ENCODE measurements at regions not wholly inside any gene's neighbourhood (a gene's known extent, or its start where the extent isn't known, plus 50 kb on each side); places are given as distances from the start of the nearest gene placed in this dataset.
"Not testable (repeated sequence)": the region's sequence is repeated elsewhere in the genome, so short reads cannot be mapped to it uniquely, and the experiment has no call there.

- Histone ChIP-seq H3K4me3 (no peak overlapping the region), H3K4me1 (replicated peaks) (no peaks in the 10 kb centered on the region), H3K36me3 (no peaks in the 10 kb centered on the region), H3K27ac (no peak overlapping the region), H3K27me3 (replicated peaks; ENCODE audit: insufficient read depth) (no peaks in the 10 kb centered on the region), H3K9me3 (no peaks in the 10 kb centered on the region)
- DNase-seq (ENCODE audit: low spot score), result no peak
- intact Hi-C loops (cut with DNase I), result no loop called here
- 43% methylated on average over 10 of the region's 10 CpGs for WGBS
- no peak for TF ChIP-seq POLR2A (IDR thresholded peaks at IDR 0.05)
- no peak for TF ChIP-seq POLR2AphosphoS5 (IDR thresholded peaks at IDR 0.05)
- TF ChIP-seq, protein P1, sequence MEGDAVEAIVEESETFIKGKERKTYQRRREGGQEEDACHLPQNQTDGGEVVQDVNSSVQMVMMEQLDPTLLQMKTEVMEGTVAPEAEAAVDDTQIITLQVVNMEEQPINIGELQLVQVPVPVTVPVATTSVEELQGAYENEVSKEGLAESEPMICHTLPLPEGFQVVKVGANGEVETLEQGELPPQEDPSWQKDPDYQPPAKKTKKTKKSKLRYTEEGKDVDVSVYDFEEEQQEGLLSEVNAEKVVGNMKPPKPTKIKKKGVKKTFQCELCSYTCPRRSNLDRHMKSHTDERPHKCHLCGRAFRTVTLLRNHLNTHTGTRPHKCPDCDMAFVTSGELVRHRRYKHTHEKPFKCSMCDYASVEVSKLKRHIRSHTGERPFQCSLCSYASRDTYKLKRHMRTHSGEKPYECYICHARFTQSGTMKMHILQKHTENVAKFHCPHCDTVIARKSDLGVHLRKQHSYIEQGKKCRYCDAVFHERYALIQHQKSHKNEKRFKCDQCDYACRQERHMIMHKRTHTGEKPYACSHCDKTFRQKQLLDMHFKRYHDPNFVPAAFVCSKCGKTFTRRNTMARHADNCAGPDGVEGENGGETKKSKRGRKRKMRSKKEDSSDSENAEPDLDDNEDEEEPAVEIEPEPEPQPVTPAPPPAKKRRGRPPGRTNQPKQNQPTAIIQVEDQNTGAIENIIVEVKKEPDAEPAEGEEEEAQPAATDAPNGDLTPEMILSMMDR (IDR thresholded peaks at IDR 0.05), result no peak
Measured at GRCh38 chr3:159280386-159281191, 478.7 kb downstream of the MFSD1 start.

DNA sequence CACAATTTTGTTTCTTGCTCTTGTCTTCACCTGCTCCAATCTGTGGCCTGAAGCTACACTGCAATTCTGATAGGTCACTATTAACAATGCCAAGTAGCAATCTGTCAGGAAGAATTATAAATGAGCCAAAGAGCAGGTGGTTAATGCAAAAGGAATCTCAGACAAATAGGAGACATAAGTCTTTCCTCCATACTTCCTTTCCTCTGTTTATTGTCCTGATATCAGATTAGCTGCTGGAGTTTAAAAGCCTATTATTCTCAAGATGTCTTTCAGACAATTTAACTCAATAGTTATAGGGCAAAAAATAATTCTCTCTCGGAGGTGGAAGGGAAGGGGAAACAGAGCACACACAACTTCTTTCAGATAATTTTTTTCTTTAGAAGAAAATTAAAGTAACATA, 491.6 kb downstream of the MFSD1 start:
- no peak overlapping the region for H3K27ac ChIP-seq
- H3K36me3 ChIP-seq, result no peaks in the 10 kb centered on the region
- 27% methylated on average over 1 of the region's 1 CpG for WGBS
- intact Hi-C loops (cut with DNase I), result no loop called here
- no peaks in the 10 kb centered on the region for H3K9me3 ChIP-seq
- no peaks in the 10 kb centered on the region for H3K4me1 ChIP-seq (replicated peaks)
- no peak overlapping the region for H3K4me3 ChIP-seq
- H3K27me3 ChIP-seq (replicated peaks; ENCODE audit: insufficient read depth), result no peaks in the 10 kb centered on the region
- no peak for TF ChIP-seq POLR2AphosphoS5 (IDR thresholded peaks at IDR 0.05)
- TF ChIP-seq, protein P1 (IDR thresholded peaks at IDR 0.05), result no peak
- no peak for TF ChIP-seq POLR2A (IDR thresholded peaks at IDR 0.05)
- DNase-seq (ENCODE audit: low spot score), result no peak

GRCh38 chr3:159301961-159302360, 500.1 kb downstream of the MFSD1 start:
- no peaks in the 10 kb centered on the region for H3K4me1 ChIP-seq (replicated peaks)
- WGBS, result 33% methylated on average over 1 of the region's 1 CpG
- no peaks in the 10 kb centered on the region for H3K36me3 ChIP-seq
- TF ChIP-seq POLR2A (IDR thresholded peaks at IDR 0.05) (no peak), POLR2AphosphoS5 (IDR thresholded peaks at IDR 0.05) (no peak)
- TF ChIP-seq, protein P1 (IDR thresholded peaks at IDR 0.05), result no peak
- intact Hi-C loops (cut with DNase I), result no loop called here
- H3K9me3 ChIP-seq, result no peaks in the 10 kb centered on the region
- H3K27me3 ChIP-seq (replicated peaks; ENCODE audit: insufficient read depth), result no peaks in the 10 kb centered on the region
- H3K4me3 ChIP-seq, result no peak overlapping the region
- no peak overlapping the region for H3K27ac ChIP-seq
- DNase-seq (ENCODE audit: low spot score), result no peak

DNA sequence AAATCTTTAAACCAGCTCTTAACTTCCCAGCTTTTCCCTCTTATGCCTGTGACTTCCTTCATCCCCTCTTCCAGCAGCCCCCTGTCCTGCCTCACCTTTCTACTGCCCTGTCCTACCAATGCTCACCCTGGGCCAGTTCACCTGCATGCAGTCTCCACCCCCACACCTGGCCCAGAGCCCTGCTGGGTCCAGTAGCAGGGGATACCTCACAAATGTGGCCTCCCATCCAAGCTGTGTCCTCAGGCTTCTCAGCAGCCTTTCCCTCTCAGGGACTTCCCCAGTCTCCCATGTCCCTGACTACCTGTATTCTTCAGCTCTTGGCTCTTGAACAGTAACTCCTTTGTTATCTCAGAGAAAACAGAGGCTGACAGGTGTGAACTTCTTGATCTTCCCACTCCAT, 503.2 kb downstream of the MFSD1 start:
- intact Hi-C loops (cut with DNase I), result no loop called here
- Histone ChIP-seq H3K36me3 (no peaks in the 10 kb centered on the region), H3K27ac (no peak overlapping the region), H3K4me3 (no peak overlapping the region), H3K4me1 (replicated peaks) (no peaks in the 10 kb centered on the region), H3K27me3 (replicated peaks; ENCODE audit: insufficient read depth) (no peaks in the 10 kb centered on the region), H3K9me3 (no peaks in the 10 kb centered on the region)
- DNase-seq (ENCODE audit: low spot score), result no peak
- TF ChIP-seq POLR2A (IDR thresholded peaks at IDR 0.05) (no peak), POLR2AphosphoS5 (IDR thresholded peaks at IDR 0.05) (no peak)
- TF ChIP-seq, protein P1 (IDR thresholded peaks at IDR 0.05), result no peak

GRCh38 chr3:159316706-159317105, 514.9 kb downstream of the MFSD1 start:
- DNase-seq (ENCODE audit: low spot score); H3K4me3 ChIP-seq; intact Hi-C loops (cut with DNase I); H3K9me3 ChIP-seq; H3K4me1 ChIP-seq (replicated peaks); H3K27me3 ChIP-seq (replicated peaks; ENCODE audit: insufficient read depth); H3K36me3 ChIP-seq; H3K27ac ChIP-seq: not testable (repeated sequence)
- WGBS, result 57% methylated on average over 3 of the region's 3 CpGs
